NB4 (cell line): ENCODE measurements at regions not wholly inside any gene's neighbourhood (a gene's known extent, or its start where the extent isn't known, plus 50 kb on each side); places are given as distances from the start of the nearest gene placed in this dataset.

Source experiments
- DNase-seq: peaks from one replicate; pipeline ENCODE4 v3.0.0; 2010; ENCODE audit warnings: low read depth
- H3K4me3 ChIP-seq: one replicate; pipeline ENCODE4 v1.5.1; 2011; ENCODE audit warnings: mild to moderate bottlenecking, low read depth, low read length, moderate library complexity
- CTCF ChIP-seq: IDR thresholded peaks from one replicate; pipeline ENCODE4 v1.5.1; 2012; ENCODE audit warnings: low read depth, low read length
- MAX ChIP-seq: IDR thresholded peaks from 2 replicates; pipeline ENCODE4 v1.6.1; 2011; ENCODE audit warnings: low read depth, low read length
- MYC ChIP-seq: IDR thresholded peaks from 2 replicates; pipeline ENCODE4 v1.6.1; 2011; ENCODE audit warnings: low read depth, low read length
- POLR2A ChIP-seq: IDR thresholded peaks from 2 replicates; pipeline ENCODE4 v1.6.1; 2011; ENCODE audit warnings: mild to moderate bottlenecking; ENCODE audit not compliant: insufficient read length; ENCODE audit errors: extremely low read depth

- DNase-seq = no peak
- no peak for TF ChIP-seq MAX
- no peak for TF ChIP-seq POLR2A
- no peak for TF ChIP-seq CTCF
- no peak for TF ChIP-seq MYC
- H3K4me3 ChIP-seq = no peak overlapping the region
These were observed 900.3 kb downstream of the BCL11A start for GRCh38 chr2:59653164-59653563.

GRCh38 chr2:59630789-59631188 lies 922.7 kb downstream of the BCL11A start:
- no peak overlapping the region for H3K4me3 ChIP-seq
- no peak for DNase-seq
- TF ChIP-seq CTCF (no peak), MAX (no peak), POLR2A (no peak), MYC (no peak)

GRCh38 chr2:59627599-59627998 lies 925.9 kb downstream of the BCL11A start:
- no peak for DNase-seq
- TF ChIP-seq MAX (no peak), CTCF (no peak), MYC (no peak)
- no peak overlapping the region for H3K4me3 ChIP-seq

GRCh38 chr2:59622599-59623308 lies 930.7 kb downstream of the BCL11A start:
- DNase-seq = no peak
- H3K4me3 ChIP-seq = no peak overlapping the region
- TF ChIP-seq POLR2A (no peak), MAX (no peak), MYC (no peak), CTCF (no peak)

GRCh38 chr2:59604123-59604522 lies 949.3 kb downstream of the BCL11A start:
- DNase-seq = no peak
- no peak overlapping the region for H3K4me3 ChIP-seq
- no peak for TF ChIP-seq MYC
- TF ChIP-seq POLR2A = no peak
- no peak for TF ChIP-seq MAX
- TF ChIP-seq CTCF = no peak
